IPS-NIHi11 (cell line): ENCODE measurements at regions not wholly inside any gene's neighbourhood (a gene's known extent, or its start where the extent isn't known, plus 50 kb on each side); places are given as distances from the start of the nearest gene placed in this dataset.
A peak's percentile ranks its signal among the peaks of the same experiment; 100 is the strongest.

Experiments
- DNase-seq: peaks from one replicate; pipeline ENCODE4 v3.0.0; 2012; ENCODE audit warnings: mixed read lengths, low spot score

DNA sequence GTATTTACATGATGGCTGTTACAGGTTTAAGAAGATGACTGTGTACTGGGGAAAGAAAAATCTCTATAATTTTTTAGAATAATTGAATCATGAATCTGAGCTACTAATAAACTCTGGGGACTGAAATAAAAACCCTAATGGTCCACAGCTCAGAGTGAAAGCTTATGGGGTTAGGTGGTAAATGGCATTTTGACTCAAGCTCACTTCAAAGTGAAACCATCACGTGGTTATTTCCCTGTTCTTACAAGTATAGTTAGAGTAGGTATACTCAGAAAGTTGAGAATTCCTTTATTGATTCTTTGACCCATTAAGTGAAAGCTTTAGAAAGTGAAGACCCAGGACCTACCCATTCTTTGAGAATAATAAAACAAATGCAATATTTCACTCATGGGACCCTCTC lies 626.2 kb upstream of the SETBP1 start:
- DNase-seq: no peak

GRCh38 chr18:44060197-44060596 lies 620.5 kb upstream of the SETBP1 start:
- DNase-seq: no peak

- no peak for DNase-seq
Measured at GRCh38 chr18:44061438-44061837, 619.2 kb upstream of the SETBP1 start.

GRCh38 chr18:44062345-44062744 lies 618.3 kb upstream of the SETBP1 start:
- no peak for DNase-seq

- no peak for DNase-seq
Measured at GRCh38 chr18:44065206-44065605, 615.5 kb upstream of the SETBP1 start.

DNA sequence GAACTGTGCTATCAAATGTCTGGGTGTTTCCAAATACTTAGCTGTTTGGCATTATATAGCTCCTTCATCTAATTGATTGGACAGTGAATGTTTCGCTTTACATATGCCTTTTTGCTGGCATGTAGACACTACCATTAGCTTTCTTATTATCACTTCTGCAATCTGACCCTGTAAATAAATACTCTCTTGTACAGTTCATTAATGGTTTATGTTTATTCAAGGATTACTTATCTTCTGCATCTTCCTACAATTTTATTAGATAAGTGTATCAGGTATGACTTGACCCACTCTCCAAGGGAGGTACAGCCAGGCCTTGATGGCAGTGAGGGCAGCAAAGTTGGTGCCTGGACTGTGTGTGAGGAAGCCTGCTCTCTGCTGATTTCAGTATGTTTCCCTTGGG lies 614.1 kb upstream of the SETBP1 start:
- DNase-seq: no peak

DNA sequence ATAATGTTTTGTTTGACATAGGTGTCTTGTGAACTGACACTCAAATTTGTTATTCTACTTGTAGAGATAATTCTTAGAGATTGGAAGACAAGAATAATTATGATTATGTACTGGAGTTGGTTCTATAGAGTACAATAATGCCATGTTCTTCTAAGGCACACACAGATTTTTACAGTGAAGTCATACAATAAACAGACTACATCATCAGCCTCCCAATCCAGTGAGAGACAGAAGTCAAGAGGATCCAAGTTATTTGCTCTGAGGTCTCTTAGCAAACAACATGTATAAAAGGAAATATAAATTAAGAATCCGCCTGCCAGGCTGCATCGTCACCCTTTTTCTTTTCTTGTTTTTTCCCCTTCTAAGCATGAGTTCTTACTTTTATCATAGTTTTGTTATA lies 613.5 kb upstream of the SETBP1 start:
- DNase-seq: no peak

DNA sequence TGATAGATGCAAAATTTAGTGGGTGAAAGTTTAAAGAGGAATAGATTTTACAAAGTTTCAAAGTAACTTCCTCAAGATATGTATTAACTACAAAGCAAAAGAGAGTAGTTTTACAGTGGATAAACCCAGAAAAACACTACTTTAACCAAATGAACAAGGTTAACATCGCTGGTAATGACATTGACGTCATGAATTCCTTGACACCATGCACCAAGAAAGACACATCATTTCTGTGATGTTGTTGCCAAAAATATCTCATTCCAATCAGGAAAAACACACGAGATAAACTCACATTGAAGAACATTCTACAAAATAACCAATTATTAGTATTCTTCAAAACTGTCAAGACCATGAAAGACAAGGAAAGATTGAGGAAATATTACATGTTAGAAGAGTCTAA lies 605.6 kb upstream of the SETBP1 start:
- no peak for DNase-seq

- no peak for DNase-seq
Measured at GRCh38 chr18:44079606-44080005, 601.1 kb upstream of the SETBP1 start.

DNA sequence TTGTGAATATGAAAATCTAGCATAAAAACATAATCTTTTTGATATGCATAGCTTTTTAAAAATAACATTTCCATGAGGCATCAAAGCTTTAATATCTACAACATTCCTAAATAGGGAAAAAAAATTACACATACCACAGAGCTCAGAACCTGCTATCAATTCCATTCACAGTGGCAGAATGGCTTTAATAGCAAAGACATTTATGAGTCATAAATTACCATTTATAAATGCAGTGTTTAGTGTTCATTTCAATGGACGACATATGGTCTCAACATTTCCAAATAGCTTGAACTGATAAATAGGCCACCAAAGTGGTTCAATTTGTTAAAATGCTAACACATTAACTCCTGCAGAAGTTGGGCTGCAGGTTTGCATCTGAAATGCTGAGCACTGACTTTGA lies 600.6 kb upstream of the SETBP1 start:
- DNase-seq: no peak

DNA sequence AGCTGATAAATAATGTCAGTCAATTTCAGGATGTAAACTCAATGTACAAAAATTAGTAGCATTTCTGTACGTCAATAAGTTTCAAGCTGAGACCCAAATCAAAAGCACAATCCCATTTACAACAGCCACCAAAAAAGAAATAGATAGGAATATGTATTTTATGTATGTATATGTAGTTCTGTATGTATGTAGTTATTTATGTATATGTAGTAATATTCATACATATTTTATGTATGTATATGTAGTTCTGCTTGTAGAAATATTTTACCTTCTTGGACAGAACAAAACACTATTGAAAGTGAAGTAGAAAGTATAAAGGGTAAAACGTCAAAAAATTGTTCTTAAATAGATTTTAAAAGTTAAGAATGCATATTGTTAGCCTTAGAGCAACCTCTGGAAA lies 591.0 kb upstream of the SETBP1 start:
- DNase-seq: no peak

DNA sequence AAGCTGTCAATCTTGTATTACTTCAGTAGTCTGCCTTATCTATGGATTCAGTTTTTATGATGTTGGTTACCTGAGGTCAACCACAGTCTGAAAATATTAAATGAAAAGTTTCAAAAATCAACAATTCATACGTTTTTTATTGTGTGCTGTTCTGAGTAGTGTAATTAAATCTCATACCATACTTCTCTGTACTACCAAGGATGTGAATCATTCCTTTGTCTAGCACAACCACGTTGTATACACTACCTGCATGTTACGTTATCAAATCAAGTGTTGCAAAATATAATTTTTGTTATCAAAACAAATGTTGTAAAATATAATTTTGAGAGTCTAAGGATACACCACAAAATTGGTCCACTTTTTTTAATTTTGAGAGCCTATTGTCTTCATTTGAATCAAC lies 590.2 kb upstream of the SETBP1 start:
- no peak for DNase-seq

- no peak for DNase-seq
Measured at GRCh38 chr18:44093253-44093652, 587.4 kb upstream of the SETBP1 start.

- DNase-seq: no peak
Measured at GRCh38 chr18:44096016-44096415, 584.7 kb upstream of the SETBP1 start.

- DNase-seq: peak; percentile 62
Measured at GRCh38 chr18:44098551-44099098, 582.1 kb upstream of the SETBP1 start.

GRCh38 chr18:44107187-44107586 lies 573.5 kb upstream of the SETBP1 start:
- DNase-seq: no peak

- no peak for DNase-seq
Measured at GRCh38 chr18:44111337-44111736, 569.4 kb upstream of the SETBP1 start.

- DNase-seq: no peak
Measured at GRCh38 chr18:44117821-44118220, 562.9 kb upstream of the SETBP1 start.

- DNase-seq: no peak
Measured at GRCh38 chr18:44119607-44120006, 561.1 kb upstream of the SETBP1 start.

- DNase-seq: peak; percentile 27
Measured at GRCh38 chr18:44123743-44124142, 556.9 kb upstream of the SETBP1 start.

GRCh38 chr18:44125446-44125845 lies 555.2 kb upstream of the SETBP1 start:
- no peak for DNase-seq

DNA sequence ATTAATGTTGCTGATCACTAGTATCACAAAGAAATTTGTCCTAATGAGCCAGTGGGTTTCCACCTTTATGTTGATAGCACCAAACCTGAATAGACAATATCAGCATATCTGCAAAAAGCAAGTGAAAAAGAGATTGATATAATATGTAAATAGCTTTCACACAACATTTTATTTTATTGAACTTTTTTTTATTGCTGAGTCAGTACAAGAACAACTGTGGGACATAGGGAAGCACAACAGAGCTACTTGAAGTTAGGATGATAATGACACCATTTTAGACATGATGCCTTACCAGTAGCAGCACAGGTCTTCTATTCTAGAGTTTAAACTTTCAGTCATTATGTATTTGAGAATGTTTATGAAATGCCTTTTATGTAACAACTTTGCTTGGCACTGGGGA lies 554.1 kb upstream of the SETBP1 start:
- no peak for DNase-seq

DNA sequence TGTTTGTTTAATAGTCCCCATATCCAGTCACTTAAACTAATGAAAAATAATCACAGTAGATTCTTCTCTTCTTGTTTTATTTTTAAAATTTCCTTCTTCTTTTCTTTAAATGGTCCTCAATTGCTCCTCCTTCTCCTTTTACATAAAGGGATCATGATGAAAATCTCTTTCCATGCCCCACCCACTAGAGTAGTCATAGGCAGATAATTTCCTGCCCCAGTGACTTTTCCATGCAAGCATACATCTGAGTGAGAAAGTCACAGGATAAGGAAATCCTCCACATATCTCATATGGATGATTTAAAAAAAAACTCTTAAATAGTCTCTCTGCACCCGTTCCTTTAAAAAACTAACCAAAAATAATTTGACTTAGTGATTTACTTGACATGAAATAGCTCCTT lies 552.3 kb upstream of the SETBP1 start:
- DNase-seq: no peak

GRCh38 chr18:44130376-44130942 lies 550.2 kb upstream of the SETBP1 start:
- DNase-seq: peak; percentile 64

- no peak for DNase-seq
Measured at GRCh38 chr18:44133483-44133882, 547.2 kb upstream of the SETBP1 start.
